HG02759 (cell line): ENCODE measurements at regions not wholly inside any gene's neighbourhood (a gene's known extent, or its start where the extent isn't known, plus 50 kb on each side); places are given as distances from the start of the nearest gene placed in this dataset.

Source experiments
- ATAC-seq: cut with Tn5 transposase; IDR thresholded peaks from one replicate; pipeline ENCODE4 v1.9.1; 2021; ENCODE audit warnings: mild to moderate bottlenecking, moderate library complexity; ENCODE audit not compliant: unreplicated experiment

DNA sequence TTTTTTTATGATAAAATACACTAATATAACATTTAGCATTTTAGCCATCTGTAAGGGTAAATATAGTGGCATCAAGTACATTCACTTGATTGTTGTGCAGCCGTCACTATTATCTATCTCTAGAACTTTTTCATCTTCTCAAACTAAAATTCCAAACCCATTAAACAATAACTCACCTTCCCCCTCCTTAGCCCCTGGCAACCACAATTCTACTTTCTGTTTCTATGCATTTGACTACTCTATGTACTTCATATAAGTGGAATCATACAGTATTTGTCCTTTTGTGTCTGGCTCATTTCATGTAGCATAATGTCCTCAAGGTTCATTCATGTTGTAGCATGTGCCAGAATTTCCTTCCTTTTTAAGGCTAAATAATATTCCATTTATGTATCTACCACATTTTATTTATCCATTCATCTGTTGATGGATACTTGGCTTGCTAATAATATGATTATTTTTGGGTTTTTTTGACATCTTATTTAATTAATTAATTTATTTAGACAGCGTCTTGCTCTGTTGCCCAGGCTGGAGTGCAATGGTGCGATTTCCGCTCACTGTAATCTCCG lies 69.6 kb upstream of the MACF1 start:
- no peak for ATAC-seq

DNA sequence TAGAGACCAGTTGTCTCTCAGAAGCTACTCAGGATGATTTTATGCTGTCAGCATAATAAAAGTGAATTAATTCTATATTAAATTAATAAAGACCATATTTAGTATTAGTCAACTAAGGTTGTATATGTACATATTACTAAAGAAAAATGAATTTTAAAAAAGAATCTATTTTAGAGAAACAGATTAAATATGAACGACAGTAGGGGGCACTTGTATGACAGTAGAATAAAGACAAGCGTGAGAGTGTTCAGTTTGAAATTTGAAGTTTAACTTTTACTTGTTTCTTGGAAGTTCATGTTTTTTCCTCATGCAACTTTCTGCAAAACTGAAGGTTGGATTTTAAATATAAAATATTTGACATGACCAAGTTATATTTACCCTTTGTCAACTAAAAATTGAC lies 67.9 kb upstream of the MACF1 start:
- no peak for ATAC-seq

DNA sequence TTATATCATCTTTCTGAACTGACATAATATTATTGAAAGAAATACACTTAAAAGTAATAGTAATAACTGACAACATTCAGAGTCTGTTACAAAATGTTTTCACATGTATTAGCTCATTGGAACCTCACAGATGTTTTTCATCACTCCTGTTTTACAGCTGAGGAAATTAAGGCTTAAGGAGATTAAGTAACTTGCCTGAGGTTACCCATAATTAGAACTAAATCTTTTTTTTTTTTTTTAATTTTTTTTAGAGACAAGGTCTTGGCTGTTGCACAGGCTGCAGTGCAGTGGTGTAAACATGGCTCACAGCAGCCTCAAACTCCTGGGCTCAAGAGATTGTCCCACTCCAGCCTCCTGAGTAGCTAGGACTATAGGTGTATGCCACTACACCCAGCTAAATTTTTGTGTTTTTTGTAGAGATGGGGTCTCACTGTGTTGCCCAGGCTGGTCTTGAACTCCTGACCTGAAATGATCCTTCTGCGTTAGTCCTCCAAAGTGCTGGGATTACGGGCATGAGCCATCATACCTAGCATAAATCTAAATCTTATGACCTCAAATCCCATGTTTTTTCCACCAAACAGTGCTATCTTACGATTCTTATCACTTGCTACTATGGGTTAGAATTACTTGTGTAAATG lies 64.7 kb upstream of the MACF1 start:
- ATAC-seq = no peak

DNA sequence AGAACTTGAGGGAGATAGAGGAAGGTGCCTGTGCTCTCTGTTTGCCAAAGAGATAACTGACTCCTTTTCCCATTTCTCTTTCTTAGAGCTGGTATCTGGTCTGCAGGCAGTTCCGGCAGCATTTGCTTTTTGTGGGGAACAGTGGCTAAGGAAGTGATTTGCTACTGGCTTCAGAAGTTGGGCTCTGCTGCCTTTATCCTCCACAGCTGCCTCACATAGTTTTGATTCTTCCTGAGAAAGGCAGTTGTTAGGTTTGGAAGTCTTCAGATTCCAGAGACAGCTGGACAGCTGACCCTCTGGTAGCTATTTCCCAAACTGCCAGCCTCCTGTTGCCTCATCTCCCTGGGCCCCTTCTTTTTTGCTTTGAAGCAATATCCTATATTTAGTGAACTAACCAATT lies 62.6 kb upstream of the MACF1 start:
- ATAC-seq = no peak

DNA sequence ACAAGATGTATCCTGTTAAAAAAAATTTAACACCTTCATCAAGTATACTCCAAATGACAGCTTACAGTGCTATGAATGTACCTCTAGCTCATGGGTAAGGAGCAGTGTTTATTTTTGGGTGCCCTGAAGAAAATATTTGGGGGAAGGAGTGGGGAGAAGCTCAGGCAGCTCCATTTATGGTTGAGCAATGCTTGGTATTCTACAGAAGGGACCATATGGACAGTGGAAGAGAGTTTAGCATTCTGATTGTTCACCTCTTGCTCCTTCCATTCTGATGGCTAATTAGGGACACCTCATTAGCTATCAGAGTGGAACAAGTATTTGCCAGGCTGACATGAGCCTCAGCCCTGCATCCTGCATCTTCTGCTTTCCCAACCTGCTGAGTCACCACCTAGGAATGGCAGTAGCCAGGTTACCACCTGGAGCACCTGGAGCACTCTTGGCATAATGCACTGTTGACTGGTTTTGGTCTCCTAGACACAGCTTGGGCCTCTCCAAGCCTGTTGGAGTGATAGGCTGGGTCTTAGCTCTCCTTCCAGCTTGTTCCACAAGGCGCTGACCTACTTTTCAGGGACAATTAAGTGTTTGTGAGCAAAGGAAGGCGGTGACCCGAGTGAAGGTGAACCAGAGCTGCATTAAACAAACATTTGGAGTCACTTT lies 62.0 kb upstream of the MACF1 start:
- no peak for ATAC-seq

DNA sequence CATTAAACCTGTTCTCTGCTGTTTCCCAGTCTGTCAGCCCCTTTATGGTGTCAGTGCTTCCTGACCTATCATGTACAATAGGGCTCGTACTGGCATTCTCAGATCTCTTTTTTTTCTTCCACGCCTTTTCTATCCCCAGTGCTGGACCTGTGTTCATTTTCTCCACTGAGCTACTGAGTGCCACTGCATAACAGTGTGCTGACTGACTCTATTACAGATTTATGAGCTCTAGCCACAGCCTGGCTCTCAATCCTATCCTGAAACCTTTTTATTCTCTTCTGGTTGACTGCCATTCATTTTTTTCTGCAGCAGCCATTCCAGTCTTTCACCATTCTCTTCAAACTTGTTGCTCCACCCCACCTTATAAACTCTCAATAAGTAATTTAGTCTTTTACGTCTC lies 59.6 kb upstream of the MACF1 start:
- no peak for ATAC-seq

DNA sequence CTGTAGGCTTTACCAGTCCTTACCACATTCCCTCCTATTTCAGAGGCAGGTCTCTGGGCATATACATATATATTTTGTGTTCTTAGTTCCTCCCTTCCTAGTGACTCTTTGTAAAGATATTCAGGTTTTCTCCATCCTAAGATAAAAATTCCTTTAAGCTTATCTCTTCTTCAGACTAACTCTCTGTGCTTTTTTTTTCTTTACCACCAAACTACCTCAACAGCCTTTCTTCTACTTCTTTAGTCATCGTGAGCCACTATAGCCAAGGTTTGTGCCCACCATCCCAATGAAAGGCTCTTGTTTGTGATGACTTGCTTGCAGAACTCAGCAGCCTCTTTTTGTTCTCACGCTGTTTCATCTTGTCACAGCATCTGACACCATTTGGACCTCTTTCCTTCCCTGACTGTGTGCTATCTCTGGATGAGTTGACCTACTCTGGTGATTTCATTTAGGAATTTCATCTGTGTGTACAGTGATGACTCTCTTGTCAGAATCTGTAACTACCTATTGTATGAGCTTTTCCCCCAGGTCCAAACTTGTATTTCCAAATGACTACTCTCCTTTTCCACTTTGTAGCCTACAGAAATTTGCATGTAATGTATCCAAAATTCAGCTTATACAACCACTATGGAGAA lies 59.0 kb upstream of the MACF1 start:
- no peak for ATAC-seq

DNA sequence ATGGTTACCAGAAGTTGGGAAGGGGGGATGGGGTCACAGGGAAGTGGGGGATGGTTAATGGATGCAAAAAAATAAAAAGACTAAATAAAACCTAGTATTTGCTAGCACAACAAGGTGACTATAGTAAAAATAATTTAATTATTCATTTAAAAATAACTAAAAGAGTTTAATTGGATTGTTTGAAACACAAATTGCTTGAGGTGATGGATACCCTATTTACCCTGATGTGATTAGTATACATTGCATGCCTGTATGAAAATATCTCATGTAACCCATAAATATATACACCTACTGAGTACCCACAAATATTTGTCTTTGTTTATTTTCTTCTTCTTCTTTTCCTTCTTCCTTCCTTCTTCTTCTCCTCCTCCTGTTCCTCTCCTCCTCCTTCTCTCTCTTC lies 57.8 kb upstream of the MACF1 start:
- ATAC-seq = no peak

DNA sequence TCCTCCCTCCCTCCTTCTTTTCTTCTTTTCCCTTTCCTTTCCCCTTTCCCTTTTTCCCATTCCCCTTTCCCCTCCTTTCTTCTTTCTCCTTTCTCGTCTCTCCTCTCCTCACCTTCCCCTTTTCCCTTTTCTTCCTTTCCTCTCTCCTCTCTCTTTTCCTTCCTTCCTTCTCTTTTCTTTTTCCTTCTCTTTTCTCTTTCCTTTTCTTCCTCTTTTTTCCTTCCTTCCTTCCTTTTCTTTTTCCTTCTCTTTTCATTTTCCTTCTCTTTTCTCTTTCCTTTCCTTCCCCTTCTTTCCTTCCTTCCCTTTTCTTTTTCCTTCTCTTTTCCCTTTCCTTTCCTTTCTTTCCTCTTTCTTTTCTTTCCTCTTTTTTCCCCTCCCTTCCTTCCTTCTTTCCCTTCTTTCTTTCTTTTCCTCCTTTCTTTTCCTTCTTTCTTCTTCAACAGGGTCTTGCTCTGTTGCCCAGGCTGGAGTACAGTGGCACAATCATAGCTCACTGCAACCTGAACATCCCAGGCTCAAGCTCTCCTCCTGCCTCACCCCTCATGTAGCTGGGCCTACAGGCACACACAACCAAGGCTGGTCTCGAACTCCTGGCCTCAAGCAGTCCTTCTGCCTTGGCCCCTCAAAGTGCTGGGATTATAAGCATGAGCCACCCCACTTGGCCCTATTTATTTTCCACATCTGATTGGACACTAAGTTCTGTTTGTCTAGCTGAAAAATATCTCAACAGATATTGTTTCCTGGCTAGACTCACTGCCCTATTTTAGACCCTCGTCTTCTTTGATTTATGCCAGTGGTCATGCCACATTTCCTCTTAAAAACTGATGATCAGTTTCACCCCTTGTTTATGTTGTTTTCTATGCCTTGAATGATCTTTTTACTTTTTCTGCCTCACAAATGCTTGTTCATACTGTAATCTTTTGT lies 57.1 kb upstream of the MACF1 start:
- no peak for ATAC-seq

DNA sequence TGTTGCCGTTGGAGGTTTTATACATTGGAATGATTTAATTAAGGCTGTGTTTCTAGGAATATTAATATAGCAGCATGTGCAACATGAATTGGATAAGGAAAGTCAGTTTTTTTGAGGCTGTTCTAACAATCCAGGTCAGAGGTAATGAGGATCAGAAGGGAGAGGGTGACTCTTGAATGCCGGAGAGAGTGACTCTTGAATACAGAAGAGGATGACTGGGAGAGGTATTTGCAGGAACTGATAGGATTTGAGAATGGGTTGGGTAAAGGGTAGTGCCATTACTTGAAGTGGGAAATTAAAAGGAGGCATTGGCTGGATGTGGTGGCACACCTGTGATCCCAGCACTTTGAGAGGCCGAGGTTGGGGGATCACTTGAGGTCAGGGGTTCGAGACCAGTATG lies 55.6 kb upstream of the MACF1 start:
- ATAC-seq = no peak

DNA sequence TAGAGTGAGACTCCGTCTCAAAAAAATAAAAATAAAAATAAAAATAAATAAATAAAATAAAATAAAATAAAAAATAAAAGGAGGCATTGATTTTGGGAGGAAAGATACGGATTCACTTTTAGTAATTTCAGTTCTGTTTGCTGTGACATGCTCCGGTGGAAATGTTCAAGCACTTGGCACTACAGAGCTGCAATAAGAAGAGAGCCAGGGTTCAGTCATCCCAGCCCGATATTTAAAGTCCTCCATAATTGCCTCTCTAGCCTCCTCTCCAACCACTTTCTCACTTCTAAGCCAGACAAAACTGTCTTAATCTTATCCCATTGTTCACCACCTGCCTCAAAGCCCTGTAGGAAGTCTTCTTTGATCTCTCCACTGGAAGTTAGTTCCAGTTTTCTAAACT lies 55.0 kb upstream of the MACF1 start:
- no peak for ATAC-seq

DNA sequence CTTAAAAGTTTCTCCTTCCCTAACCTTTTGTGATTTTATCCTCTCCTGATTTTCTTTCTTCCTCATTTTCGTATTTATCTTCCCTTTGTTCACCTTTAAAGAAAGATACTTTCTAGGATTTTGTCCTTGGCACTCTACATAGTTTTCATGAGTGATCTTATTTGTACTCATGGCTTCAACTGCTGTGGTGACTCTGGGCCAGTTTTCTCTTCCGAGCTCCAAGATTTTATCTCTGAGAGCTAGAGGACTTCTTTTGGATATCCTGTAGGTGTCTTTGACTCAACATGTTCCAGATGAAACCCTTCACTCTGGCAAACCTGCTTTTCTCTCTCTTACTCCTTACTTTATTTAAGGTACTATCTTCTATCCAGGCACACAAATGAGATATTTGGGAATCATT lies 53.7 kb upstream of the MACF1 start:
- no peak for ATAC-seq

DNA sequence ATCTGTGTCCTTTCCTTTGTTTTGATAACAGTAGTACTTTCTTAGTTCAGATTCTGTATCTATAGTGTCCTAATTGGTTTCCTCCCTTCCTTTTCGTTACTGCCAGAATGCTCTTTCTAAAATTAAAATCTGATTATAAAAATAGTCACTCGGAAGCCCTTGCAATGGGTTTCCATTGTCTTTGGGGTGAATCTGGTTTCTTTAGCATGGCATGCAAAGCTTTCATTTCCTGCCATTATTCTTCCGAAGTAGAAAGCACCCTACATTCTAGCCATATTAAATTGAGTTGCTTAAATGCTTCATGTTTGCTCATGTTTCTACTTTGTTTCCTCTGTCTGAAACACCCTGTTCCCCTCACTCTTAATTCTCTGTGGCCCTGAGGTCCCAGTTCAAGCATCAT lies 53.2 kb upstream of the MACF1 start:
- no peak for ATAC-seq

DNA sequence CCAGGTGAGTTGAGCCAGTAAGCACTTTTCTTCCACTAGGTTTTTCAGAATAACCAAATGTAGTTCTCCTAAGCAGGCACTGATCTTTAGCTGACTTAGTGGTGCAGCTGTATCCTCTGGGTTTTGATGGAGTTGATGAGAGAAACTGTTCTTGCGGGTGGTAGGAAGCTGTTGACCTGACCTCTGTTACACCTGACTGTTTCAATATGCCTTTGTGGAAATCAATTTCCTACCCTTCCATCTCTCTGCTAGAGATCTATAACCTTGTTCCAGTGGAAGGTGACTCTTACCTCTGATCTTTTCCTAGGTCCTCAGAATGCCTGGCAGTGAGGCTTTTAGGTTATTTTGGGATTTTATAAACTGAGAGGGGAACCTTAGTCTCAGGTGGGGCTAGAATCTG lies 51.6 kb upstream of the MACF1 start:
- ATAC-seq = no peak

DNA sequence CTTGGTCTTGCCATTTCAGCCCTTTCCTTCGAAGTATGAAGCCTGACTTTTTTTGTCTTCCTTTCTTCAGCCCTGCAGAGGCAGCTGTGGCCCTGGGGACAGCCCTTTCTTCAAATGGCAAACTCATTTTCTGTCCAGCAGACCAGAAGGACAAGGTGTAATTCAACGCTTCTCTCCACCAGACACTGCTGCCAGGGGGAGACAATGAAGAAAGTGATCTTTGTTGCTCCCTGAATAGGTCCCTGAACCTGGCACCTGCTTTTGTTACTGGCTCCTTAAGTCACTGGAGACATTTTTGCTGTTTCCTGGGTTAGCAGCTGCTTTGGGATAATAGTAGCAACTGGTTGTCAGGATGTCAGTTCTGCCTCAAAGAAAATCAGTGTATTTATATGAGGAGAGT lies 50.8 kb upstream of the MACF1 start:
- no peak for ATAC-seq

DNA sequence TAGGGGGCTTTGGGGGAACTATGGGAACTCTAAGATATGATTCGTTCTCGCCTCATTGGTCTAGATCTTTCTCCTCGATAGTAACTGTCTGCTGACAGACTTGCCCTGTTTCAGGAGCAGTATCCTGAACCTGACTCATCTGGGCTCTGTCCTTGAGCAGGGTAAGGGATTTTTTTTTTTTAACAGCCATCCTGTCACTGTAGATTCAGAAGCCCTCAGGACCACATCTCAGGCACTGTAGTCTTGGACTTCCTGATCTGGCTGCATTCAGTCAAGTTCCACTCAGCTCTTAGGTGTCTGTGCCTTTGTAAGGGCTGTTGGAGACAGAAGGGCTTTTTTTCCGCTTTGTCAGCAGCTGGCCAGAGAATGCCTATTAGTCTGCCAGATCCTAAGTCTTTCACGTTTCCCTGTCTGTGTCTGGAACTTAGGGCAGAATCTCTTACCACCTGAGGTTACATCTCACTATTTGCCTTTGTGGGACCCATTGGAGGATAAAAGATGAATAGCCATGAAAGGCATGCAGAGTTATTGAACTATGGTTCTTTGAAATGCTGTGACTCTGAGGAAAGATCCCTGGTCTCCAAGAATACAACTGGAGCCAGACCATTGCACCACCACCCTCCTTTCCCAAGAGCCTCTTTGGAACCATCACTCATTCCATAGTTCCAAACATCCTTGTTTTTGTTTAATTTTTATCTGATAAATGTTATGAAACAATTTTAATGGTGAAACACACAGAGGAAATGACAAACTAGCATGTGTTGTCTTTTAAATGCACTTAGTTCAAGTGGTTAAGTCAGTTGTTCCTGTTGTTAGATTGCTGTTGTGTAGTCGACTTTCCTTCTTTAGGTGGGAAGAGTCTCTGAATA lies 49.7 kb upstream of the MACF1 start:
- no peak for ATAC-seq
